ENCODE measurements at regions not wholly inside any gene's neighbourhood (a gene's known extent, or its start where the extent isn't known, plus 50 kb on each side); places are given as distances from the start of the nearest gene placed in this dataset.

DNA sequence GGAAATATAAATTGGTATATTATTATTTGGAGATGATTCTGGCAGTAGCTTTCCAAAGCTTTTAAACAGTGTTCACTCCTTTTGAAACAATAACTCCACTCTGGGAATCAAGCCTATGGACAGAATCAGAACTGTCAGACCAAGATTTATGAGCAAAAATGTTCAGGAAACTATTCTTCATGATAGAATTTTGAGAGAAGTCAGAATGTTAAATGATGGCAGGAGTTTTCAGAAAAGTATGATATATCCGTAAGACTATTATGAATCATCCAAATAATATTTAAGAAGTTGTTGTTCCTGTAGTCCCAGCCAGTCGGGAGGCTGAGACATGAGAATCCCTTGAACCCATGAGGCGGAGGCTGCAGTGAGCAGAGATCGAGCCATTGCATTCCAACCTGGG, 50.5 kb upstream of the ADGRG2 start:
- no TSS peak for BruUV-seq (replicated peaks)
- Mint-ChIP-seq H3K36me3 (ENCODE audit: insufficient read depth, unreplicated experiment) (no peaks in the 10 kb centered on the region), H3K27ac (ENCODE audit: unreplicated experiment) (no peak overlapping the region), H3K27me3 (ENCODE audit: unreplicated experiment) (peaks cover 2% of the 10 kb centered on the region), H3K9me3 (ENCODE audit: low read depth, unreplicated experiment) (no peaks in the 10 kb centered on the region), H3K4me3 (ENCODE audit: low read depth, unreplicated experiment) (no peak overlapping the region), H3K4me1 (ENCODE audit: low read depth, unreplicated experiment) (peaks cover 14% of the 10 kb centered on the region)
- no peak for DNase-seq
- CTCF ChIA-PET, result no interaction called here
- TF ChIP-seq, protein P1, sequence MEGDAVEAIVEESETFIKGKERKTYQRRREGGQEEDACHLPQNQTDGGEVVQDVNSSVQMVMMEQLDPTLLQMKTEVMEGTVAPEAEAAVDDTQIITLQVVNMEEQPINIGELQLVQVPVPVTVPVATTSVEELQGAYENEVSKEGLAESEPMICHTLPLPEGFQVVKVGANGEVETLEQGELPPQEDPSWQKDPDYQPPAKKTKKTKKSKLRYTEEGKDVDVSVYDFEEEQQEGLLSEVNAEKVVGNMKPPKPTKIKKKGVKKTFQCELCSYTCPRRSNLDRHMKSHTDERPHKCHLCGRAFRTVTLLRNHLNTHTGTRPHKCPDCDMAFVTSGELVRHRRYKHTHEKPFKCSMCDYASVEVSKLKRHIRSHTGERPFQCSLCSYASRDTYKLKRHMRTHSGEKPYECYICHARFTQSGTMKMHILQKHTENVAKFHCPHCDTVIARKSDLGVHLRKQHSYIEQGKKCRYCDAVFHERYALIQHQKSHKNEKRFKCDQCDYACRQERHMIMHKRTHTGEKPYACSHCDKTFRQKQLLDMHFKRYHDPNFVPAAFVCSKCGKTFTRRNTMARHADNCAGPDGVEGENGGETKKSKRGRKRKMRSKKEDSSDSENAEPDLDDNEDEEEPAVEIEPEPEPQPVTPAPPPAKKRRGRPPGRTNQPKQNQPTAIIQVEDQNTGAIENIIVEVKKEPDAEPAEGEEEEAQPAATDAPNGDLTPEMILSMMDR (IDR thresholded peaks at IDR 0.05; ENCODE audit: unreplicated experiment), result no peak
- intact Hi-C loops (cut with micrococcal nuclease; ENCODE audit: unreplicated experiment), result no loop called here

- intact Hi-C loops (cut with micrococcal nuclease; ENCODE audit: unreplicated experiment), result no loop called here
- no peak overlapping the region for H3K27ac Mint-ChIP-seq (ENCODE audit: unreplicated experiment)
- peak; percentile 25 for DNase-seq
- H3K4me1 Mint-ChIP-seq (ENCODE audit: low read depth, unreplicated experiment), result peaks cover 14% of the 10 kb centered on the region
- H3K4me3 Mint-ChIP-seq (ENCODE audit: low read depth, unreplicated experiment), result no peak overlapping the region
- TF ChIP-seq, protein P1 (IDR thresholded peaks at IDR 0.05; ENCODE audit: unreplicated experiment), result no peak
- BruUV-seq (replicated peaks), result no TSS peak
- CTCF ChIA-PET, result no interaction called here
- H3K36me3 Mint-ChIP-seq (ENCODE audit: insufficient read depth, unreplicated experiment), result no peaks in the 10 kb centered on the region
- no peaks in the 10 kb centered on the region for H3K9me3 Mint-ChIP-seq (ENCODE audit: low read depth, unreplicated experiment)
- H3K27me3 Mint-ChIP-seq (ENCODE audit: unreplicated experiment), result peaks cover 11% of the 10 kb centered on the region
These were observed 52.2 kb upstream of the ADGRG2 start for GRCh38 chrX:19174401-19175025.

- Mint-ChIP-seq H3K27ac (ENCODE audit: unreplicated experiment) (no peak overlapping the region), H3K4me3 (ENCODE audit: low read depth, unreplicated experiment) (no peak overlapping the region), H3K9me3 (ENCODE audit: low read depth, unreplicated experiment) (no peaks in the 10 kb centered on the region), H3K4me1 (ENCODE audit: low read depth, unreplicated experiment) (peaks cover 14% of the 10 kb centered on the region), H3K27me3 (ENCODE audit: unreplicated experiment) (peaks cover 33% of the 10 kb centered on the region), H3K36me3 (ENCODE audit: insufficient read depth, unreplicated experiment) (no peaks in the 10 kb centered on the region)
- BruUV-seq (replicated peaks), result no TSS peak
- TF ChIP-seq, protein P1 (IDR thresholded peaks at IDR 0.05; ENCODE audit: unreplicated experiment), result no peak
- intact Hi-C loops (cut with micrococcal nuclease; ENCODE audit: unreplicated experiment), result no loop called here
- CTCF ChIA-PET, result no interaction called here
- no peak for DNase-seq
These were observed 54.8 kb upstream of the ADGRG2 start for GRCh38 chrX:19176901-19177630.

- Mint-ChIP-seq H3K4me1 (ENCODE audit: low read depth, unreplicated experiment) (peaks cover 14% of the 10 kb centered on the region), H3K9me3 (ENCODE audit: low read depth, unreplicated experiment) (no peaks in the 10 kb centered on the region), H3K36me3 (ENCODE audit: insufficient read depth, unreplicated experiment) (no peaks in the 10 kb centered on the region), H3K27me3 (ENCODE audit: unreplicated experiment) (peaks cover 33% of the 10 kb centered on the region), H3K4me3 (ENCODE audit: low read depth, unreplicated experiment) (no peak overlapping the region), H3K27ac (ENCODE audit: unreplicated experiment) (no peak overlapping the region)
- BruUV-seq (replicated peaks), result no TSS peak
- intact Hi-C loops (cut with micrococcal nuclease; ENCODE audit: unreplicated experiment), result no loop called here
- TF ChIP-seq, protein P1 (IDR thresholded peaks at IDR 0.05; ENCODE audit: unreplicated experiment), result no peak
- DNase-seq, result no peak
- CTCF ChIA-PET, result no interaction called here
These were observed 55.5 kb upstream of the ADGRG2 start for GRCh38 chrX:19177721-19178120.

All from Calu3 (cell line).